Uterus (tissue), 2 donors: ENCODE measurements at regions not wholly inside any gene's neighbourhood (a gene's known extent, or its start where the extent isn't known, plus 50 kb on each side); places are given as distances from the start of the nearest gene placed in this dataset.

Source experiments
- POLR2A ChIP-seq, 2 donors: fragments of 450-650 bp; IDR thresholded peaks; one replicate each; pipeline ENCODE4 v1.6.1; 2016; ENCODE audit warnings: antibody characterized with exemption in 2 of 2, mild to moderate bottlenecking in 1 of 2, moderate library complexity in 1 of 2
- TF ChIP-seq, protein P1 (sequence below), 4 experiments: fragments of 200-600 bp in 2 of 4; fragments of 450-650 bp in 2 of 4; sonication (generic) in 2 of 4; IDR thresholded peaks; one replicate each; pipeline ENCODE4 v1.5.1; 2016 to 2019; ENCODE audit warnings: antibody characterized with exemption in 4 of 4, mild to moderate bottlenecking in 2 of 4, moderate library complexity in 1 of 4

DNA sequence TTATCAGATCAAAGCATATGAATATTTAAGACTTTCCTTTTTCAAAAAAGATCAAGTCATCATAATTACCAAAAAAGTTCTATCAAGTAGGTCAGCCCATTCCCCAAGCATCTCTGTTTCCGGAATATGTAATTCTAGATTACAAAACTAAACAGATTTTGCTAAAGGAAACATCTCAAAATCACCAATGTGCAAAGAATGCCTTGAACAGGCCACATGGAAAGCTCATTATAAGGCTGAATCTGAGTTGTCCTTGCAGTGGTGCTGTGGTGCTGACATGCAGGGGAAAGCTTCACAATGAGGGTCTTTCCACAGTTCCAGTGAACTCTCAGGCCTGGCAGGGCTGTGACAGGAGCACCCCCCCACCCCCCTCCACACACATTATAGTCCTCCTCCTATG lies 240.9 kb downstream of the OMA1 start:
- TF ChIP-seq, protein P1, sequence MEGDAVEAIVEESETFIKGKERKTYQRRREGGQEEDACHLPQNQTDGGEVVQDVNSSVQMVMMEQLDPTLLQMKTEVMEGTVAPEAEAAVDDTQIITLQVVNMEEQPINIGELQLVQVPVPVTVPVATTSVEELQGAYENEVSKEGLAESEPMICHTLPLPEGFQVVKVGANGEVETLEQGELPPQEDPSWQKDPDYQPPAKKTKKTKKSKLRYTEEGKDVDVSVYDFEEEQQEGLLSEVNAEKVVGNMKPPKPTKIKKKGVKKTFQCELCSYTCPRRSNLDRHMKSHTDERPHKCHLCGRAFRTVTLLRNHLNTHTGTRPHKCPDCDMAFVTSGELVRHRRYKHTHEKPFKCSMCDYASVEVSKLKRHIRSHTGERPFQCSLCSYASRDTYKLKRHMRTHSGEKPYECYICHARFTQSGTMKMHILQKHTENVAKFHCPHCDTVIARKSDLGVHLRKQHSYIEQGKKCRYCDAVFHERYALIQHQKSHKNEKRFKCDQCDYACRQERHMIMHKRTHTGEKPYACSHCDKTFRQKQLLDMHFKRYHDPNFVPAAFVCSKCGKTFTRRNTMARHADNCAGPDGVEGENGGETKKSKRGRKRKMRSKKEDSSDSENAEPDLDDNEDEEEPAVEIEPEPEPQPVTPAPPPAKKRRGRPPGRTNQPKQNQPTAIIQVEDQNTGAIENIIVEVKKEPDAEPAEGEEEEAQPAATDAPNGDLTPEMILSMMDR (IDR thresholded peaks at IDR 0.05), result no peak
- TF ChIP-seq POLR2A (IDR thresholded peaks at IDR 0.05), result no peak
